Endodermal cell (in vitro differentiated cells): ENCODE measurements at regions not wholly inside any gene's neighbourhood (a gene's known extent, or its start where the extent isn't known, plus 50 kb on each side); places are given as distances from the start of the nearest gene placed in this dataset.

Experiments used
- DNase-seq: peaks from one replicate; pipeline ENCODE4 v3.0.0-alpha.2; 2017
- H3K27ac ChIP-seq: 2 replicates; pipeline ENCODE4 v1.5.1; 2013; ENCODE audit warnings: mild to moderate bottlenecking, low read depth, low read length, moderate library complexity
- H3K27me3 ChIP-seq: 2 replicates; pipeline ENCODE4 v1.6.1; 2013; ENCODE audit warnings: mild to moderate bottlenecking, low read length, moderate library complexity; ENCODE audit not compliant: insufficient read depth, control insufficient read depth, poor library complexity, severe bottlenecking
- H3K36me3 ChIP-seq: 2 replicates; pipeline ENCODE4 v1.7.0; 2013; ENCODE audit warnings: mild to moderate bottlenecking, low read length, moderate library complexity; ENCODE audit not compliant: control insufficient read depth, insufficient read depth
- H3K4me1 ChIP-seq: one replicate; pipeline ENCODE4 v1.7.0; 2013; ENCODE audit warnings: low read length; ENCODE audit not compliant: control insufficient read depth, insufficient read depth
- H3K4me3 ChIP-seq: 2 replicates; pipeline ENCODE4 v1.5.1; 2013; ENCODE audit warnings: mild to moderate bottlenecking, low read length, moderate library complexity
- H3K9ac ChIP-seq: 2 replicates; pipeline ENCODE4 v1.6.1; 2013; ENCODE audit warnings: mild to moderate bottlenecking, low read length, moderate library complexity; ENCODE audit not compliant: poor library complexity, severe bottlenecking; ENCODE audit errors: extremely low read depth
- H3K9me3 ChIP-seq: 2 replicates; pipeline ENCODE4 v1.6.1; 2013; ENCODE audit warnings: mild to moderate bottlenecking, low read length, moderate library complexity; ENCODE audit not compliant: control insufficient read depth
- H3K27ac Mint-ChIP-seq: 2 replicates; pipeline ENCODE4 v1.8.0; 2020; ENCODE audit warnings: mixed read lengths
- H3K27me3 Mint-ChIP-seq: 2 replicates; pipeline ENCODE4 v1.8.0; 2021; ENCODE audit warnings: mild to moderate bottlenecking, mixed read lengths; ENCODE audit not compliant: insufficient read depth
- H3K36me3 Mint-ChIP-seq: 2 replicates; pipeline ENCODE4 v1.8.0; 2020; ENCODE audit warnings: low read depth, mixed read lengths
- H3K4me1 Mint-ChIP-seq: 2 replicates; pipeline ENCODE4 v1.8.0; 2020; ENCODE audit warnings: mixed read lengths
- H3K4me3 Mint-ChIP-seq: 2 replicates; pipeline ENCODE4 v1.8.0; 2020; ENCODE audit warnings: mild to moderate bottlenecking, moderate library complexity, mixed read lengths
- H3K9me3 Mint-ChIP-seq: 2 replicates; pipeline ENCODE4 v1.8.0; 2020; ENCODE audit warnings: mild to moderate bottlenecking, mixed read lengths
- CTCF ChIP-seq: fragments of 200-600 bp; sonication (generic); conservative IDR thresholded peaks from 2 replicates; pipeline ENCODE4 v1.5.0; 2021; ENCODE audit warnings: antibody characterized with exemption, mild to moderate bottlenecking
- WGBS, 2 experiments: methylation state at CpG; one replicate each; pipeline versions ENCODE4 v1.1.5 to v1.1.7; 2013; ENCODE audit warnings: missing lambda C conversion rate in 2 of 2, mixed read lengths in 1 of 2; ENCODE audit not compliant: insufficient coverage in 1 of 2, insufficient read length in 1 of 2; 5-methylcytosine and 5-hydroxymethylcytosine counted together

DNA sequence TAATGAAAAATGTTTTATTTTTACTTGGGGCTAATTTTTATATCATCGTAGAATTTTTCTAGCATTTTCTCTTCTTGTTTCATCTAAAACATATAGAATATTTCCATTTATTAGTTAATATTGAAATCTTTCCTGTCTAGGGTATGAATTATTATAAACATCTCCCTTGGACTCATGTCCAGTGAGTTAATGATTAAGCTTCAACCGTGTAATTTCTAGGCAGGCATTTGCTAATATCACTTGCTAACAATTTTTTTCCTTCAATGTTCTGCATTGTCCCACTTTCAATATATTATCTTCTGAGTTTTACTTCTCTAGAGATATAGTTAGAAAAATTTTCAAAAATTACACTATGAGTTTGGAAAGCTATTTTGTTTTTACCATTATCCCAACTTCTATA, 1371.6 kb upstream of the EPHA6 start:
- no peaks in the 10 kb centered on the region for H3K27me3 Mint-ChIP-seq
- no peak overlapping the region for H3K4me3 Mint-ChIP-seq
- 100% methylated on average over 1 of the region's 2 CpGs for WGBS, 2 experiments
- Histone ChIP-seq H3K9ac (no peak overlapping the region), H3K36me3 (no peaks in the 10 kb centered on the region), H3K4me1 (no peaks in the 10 kb centered on the region), H3K9me3 (no peaks in the 10 kb centered on the region), H3K27me3 (no peaks in the 10 kb centered on the region), H3K4me3 (no peak overlapping the region), H3K27ac (no peak overlapping the region)
- peaks cover 7% of the 10 kb centered on the region for H3K4me1 Mint-ChIP-seq
- H3K9me3 Mint-ChIP-seq = no peaks in the 10 kb centered on the region
- no peak overlapping the region for H3K27ac Mint-ChIP-seq
- no peaks in the 10 kb centered on the region for H3K36me3 Mint-ChIP-seq
- no peak for DNase-seq
- TF ChIP-seq CTCF = no peak

DNA sequence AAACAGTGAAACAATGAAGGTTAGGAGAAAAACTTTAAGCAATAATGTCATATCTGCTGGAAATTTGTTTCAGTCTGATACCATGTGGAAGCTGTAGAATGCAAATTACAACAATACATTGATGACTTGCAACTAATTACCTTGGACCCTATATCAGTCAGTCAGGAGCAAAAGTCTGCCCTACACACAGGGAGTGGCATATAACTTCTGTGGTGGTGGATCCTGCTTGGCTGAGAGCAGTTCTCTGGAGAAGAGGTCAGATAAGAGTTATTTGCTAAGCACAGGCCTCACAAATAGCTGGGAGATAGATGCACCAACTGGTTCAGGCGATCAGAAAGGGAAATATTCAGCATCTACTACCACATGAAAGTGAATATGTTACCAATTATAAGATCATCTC, 1364.6 kb upstream of the EPHA6 start:
- H3K27me3 Mint-ChIP-seq = no peaks in the 10 kb centered on the region
- no peaks in the 10 kb centered on the region for H3K9me3 Mint-ChIP-seq
- peaks cover 7% of the 10 kb centered on the region for H3K4me1 Mint-ChIP-seq
- no peaks in the 10 kb centered on the region for H3K36me3 Mint-ChIP-seq
- Histone ChIP-seq H3K36me3 (no peaks in the 10 kb centered on the region), H3K27me3 (no peaks in the 10 kb centered on the region), H3K4me1 (no peaks in the 10 kb centered on the region), H3K9ac (no peak overlapping the region), H3K9me3 (no peaks in the 10 kb centered on the region), H3K27ac (no peak overlapping the region), H3K4me3 (no peak overlapping the region)
- H3K27ac Mint-ChIP-seq = no peak overlapping the region
- no peak for DNase-seq
- no peak overlapping the region for H3K4me3 Mint-ChIP-seq
- WGBS, 2 experiments = 94% methylated on average over 1 of the region's 1 CpG; no CpG with 5 or more reads in 1 of the 2 experiments
- no peak for TF ChIP-seq CTCF

- no CpG with 5 or more reads among the region's 2 CpGs for WGBS, 2 experiments
- TF ChIP-seq CTCF = no peak
These were observed 1361.2 kb upstream of the EPHA6 start for GRCh38 chr3:95453242-95453641.

More at GRCh38 chr3:95453242-95453641, 1361.2 kb upstream of the EPHA6 start:
- Mint-ChIP-seq H3K4me1 (no peaks in the 10 kb centered on the region), H3K36me3 (no peaks in the 10 kb centered on the region), H3K9me3 (no peaks in the 10 kb centered on the region), H3K27ac (no peak overlapping the region), H3K27me3 (no peaks in the 10 kb centered on the region), H3K4me3 (no peak overlapping the region)
- H3K9me3 ChIP-seq = no peaks in the 10 kb centered on the region
- no peak overlapping the region for H3K4me3 ChIP-seq
- H3K27ac ChIP-seq = no peak overlapping the region
- no peak for DNase-seq
- no peak overlapping the region for H3K9ac ChIP-seq
- no peaks in the 10 kb centered on the region for H3K36me3 ChIP-seq
- no peaks in the 10 kb centered on the region for H3K27me3 ChIP-seq
- no peaks in the 10 kb centered on the region for H3K4me1 ChIP-seq
